ENCODE measurements at regions not wholly inside any gene's neighbourhood (a gene's known extent, or its start where the extent isn't known, plus 50 kb on each side); places are given as distances from the start of the nearest gene placed in this dataset.

- Histone ChIP-seq H3K9me3 (ENCODE audit: control insufficient read depth in 1 of 2, insufficient read depth in 1 of 2, low read depth in 1 of 2, low read length in 2 of 2) (no peaks in the 10 kb centered on the region), H3K27me3 (ENCODE audit: insufficient read depth, low read length) (peaks cover 17% of the 10 kb centered on the region), H3K79me2 (ENCODE audit: insufficient read depth, low read length) (no peaks in the 10 kb centered on the region), H3K9me2 (ENCODE audit: insufficient read depth) (no peaks in the 10 kb centered on the region), H3K4me3 (replicated peaks in 1 of 2; ENCODE audit: low read depth in 1 of 2, low read length in 2 of 2) (no peak overlapping the region), H2AFZ (ENCODE audit: low read depth, low read length, poor library complexity, severe bottlenecking) (no peak overlapping the region), H3K4me1 (ENCODE audit: control insufficient read depth in 1 of 2, insufficient read depth in 2 of 2, low read length in 2 of 2) (no peaks in the 10 kb centered on the region), H4K20me1 (ENCODE audit: insufficient read depth) (no peaks in the 10 kb centered on the region), H3K36me3 (ENCODE audit: control insufficient read depth in 1 of 2, insufficient read depth in 2 of 2, low read length in 2 of 2) (no peaks in the 10 kb centered on the region), H3K27ac (ENCODE audit: low read depth, low read length) (no peak overlapping the region), H3K4me2 (ENCODE audit: low read length) (no peak overlapping the region), H3K9ac (ENCODE audit: low read length) (no peak overlapping the region)
- POLR2A ChIA-PET, result no interaction called here
- TF ChIP-seq ZFX (IDR thresholded peaks at IDR 0.05) (no peak), ZNF274 (IDR thresholded peaks at IDR 0.05; ENCODE audit: low read depth, low read length) (no peak), FOSL1 (IDR thresholded peaks at IDR 0.05; ENCODE audit: low read depth) (no peak), YY1 (IDR thresholded peaks at IDR 0.05; ENCODE audit: extremely low read depth, insufficient replicate concordance, low read depth, low read length) (no peak), RAD21 (IDR thresholded peaks at IDR 0.05; ENCODE audit: low read depth) (no peak), CTCF (IDR thresholded peaks at IDR 0.05 in 2 of 3, conservative IDR thresholded peaks at IDR 0.05 in 1 of 3; ENCODE audit: borderline replicate concordance in 1 of 3, insufficient read depth in 1 of 3, low read depth in 2 of 3, low read length in 2 of 3) (no peak), REST (IDR thresholded peaks at IDR 0.05; ENCODE audit: low read depth) (no peak), MAX (IDR thresholded peaks at IDR 0.05) (no peak), JUND (IDR thresholded peaks at IDR 0.05) (no peak), POLR2AphosphoS5 (IDR thresholded peaks at IDR 0.05; ENCODE audit: low read depth, low read length) (no peak), ATF3 (IDR thresholded peaks at IDR 0.05) (no peak), EGR1 (IDR thresholded peaks at IDR 0.05; ENCODE audit: low read depth) (no peak), SRF (IDR thresholded peaks at IDR 0.05; ENCODE audit: low read depth) (no peak), SIN3A (IDR thresholded peaks at IDR 0.05; ENCODE audit: low read depth) (no peak), EZH2phosphoT487 (IDR thresholded peaks at IDR 0.05; ENCODE audit: borderline replicate concordance) (no peak), POLR2A (IDR thresholded peaks at IDR 0.05; ENCODE audit: borderline replicate concordance, extremely low read depth, insufficient read depth, insufficient read length) (no peak), CBX3 (IDR thresholded peaks at IDR 0.05; ENCODE audit: low read depth) (no peak), CEBPB (IDR thresholded peaks at IDR 0.05; ENCODE audit: low read depth) (no peak), ELF1 (IDR thresholded peaks at IDR 0.05; ENCODE audit: borderline replicate concordance, low read depth) (no peak)
- BruUV-seq (replicated peaks), result no TSS peak
- no peak for DNase-seq (ENCODE audit: low read depth, low spot score)
- RAD21 ChIA-PET (ENCODE audit: low non-redundant PET in 1 of 2, low total read pairs in 2 of 2, uncharacterized antibody in 2 of 2, unreplicated experiment in 2 of 2), result no interaction called here
- CTCF ChIA-PET, result no interaction called here
- no peak for ATAC-seq
- intact Hi-C loops (cut with micrococcal nuclease), result no loop called here
These were observed 147.9 kb downstream of the PTGER3 start for GRCh38 chr1:70899735-70900134.

All from HCT116 (cell line).